B cell (primary cell): ENCODE measurements at regions not wholly inside any gene's neighbourhood (a gene's known extent, or its start where the extent isn't known, plus 50 kb on each side); places are given as distances from the start of the nearest gene placed in this dataset.

Experiments used
- ATAC-seq: fragments of 200-7000 bp; cut with Tn5 transposase; one replicate; pipeline ENCODE4 v1.10.0; 2021; ENCODE audit warnings: low read depth, mild to moderate bottlenecking, moderate number of reproducible peaks, moderate library complexity
- CTCF ChIA-PET: fragments of 350-600 bp; sonication (Branson Sonifier 250); formaldehyde crosslinking; loops from one replicate; lab custom pipeline; 2021; ENCODE audit warnings: antibody characterized with exemption, inconsistent platforms; lab: Charles Lee
- POLR2A ChIA-PET: fragments of 350-600 bp; sonication (Branson Sonifier 250); formaldehyde crosslinking; loops from one replicate; lab custom pipeline; 2021; ENCODE audit warnings: antibody characterized with exemption; lab: Charles Lee
- DNase-seq: peaks from one replicate; pipeline ENCODE4 v3.0.0; 2013
- H2AFZ ChIP-seq: 2 replicates; pipeline ENCODE4 v1.6.1; 2012; ENCODE audit warnings: mild to moderate bottlenecking, low read depth, low read length; ENCODE audit not compliant: insufficient read depth, poor library complexity, severe bottlenecking
- H3K27ac ChIP-seq, 2 donors: 1 replicate in 1 of 2; 2 replicates in 1 of 2; pipeline ENCODE4 v1.5.1; 2012 to 2013; ENCODE audit warnings: low read length in 2 of 2, mild to moderate bottlenecking in 2 of 2, moderate library complexity in 1 of 2
- H3K27me3 ChIP-seq, 4 experiments: fragments of 200-600 bp in 1 of 4; sonication (generic) in 1 of 4; replicated peaks in 1 of 4; 1 replicate in 2 of 4; 2 replicates in 2 of 4; pipeline versions ENCODE4 v1.6.1 to v1.7.0; 2013 to 2016; ENCODE audit warnings: low read length in 3 of 4, mild to moderate bottlenecking in 2 of 4, mixed read lengths in 1 of 4, moderate library complexity in 1 of 4; ENCODE audit not compliant: insufficient read depth in 4 of 4, control insufficient read depth in 3 of 4; ENCODE audit errors: control extremely low read depth in 1 of 4
- H3K36me3 ChIP-seq, 2 experiments: replicated peaks in 1 of 2; 1 replicate in 1 of 2; 2 replicates in 1 of 2; pipeline versions ENCODE4 v1.6.1 to v1.7.1; 2013; ENCODE audit warnings: low read length in 1 of 2; ENCODE audit not compliant: insufficient read depth in 2 of 2, control insufficient read depth in 1 of 2; ENCODE audit errors: control extremely low read depth in 1 of 2, extremely low read depth in 1 of 2
- H3K4me1 ChIP-seq, 2 donors: fragments of 200-600 bp in 1 of 2; sonication (generic) in 1 of 2; 1 replicate in 1 of 2; 2 replicates in 1 of 2; pipeline versions ENCODE4 v1.5.1 to v1.6.1; 2013 to 2017; ENCODE audit warnings: low read length in 2 of 2; ENCODE audit not compliant: control insufficient read depth in 2 of 2, insufficient read depth in 2 of 2
- H3K4me2 ChIP-seq: replicated peaks from 2 replicates; pipeline ENCODE3; 2012; ENCODE audit warnings: mild to moderate bottlenecking, low read depth, low read length; ENCODE audit not compliant: poor library complexity, severe bottlenecking
- H3K4me3 ChIP-seq, 5 experiments: fragments of 200-600 bp in 1 of 5; sonication (generic) in 1 of 5; 1 replicate in 3 of 5; 2 replicates in 2 of 5; pipeline versions ENCODE4 v1.5.1 to v1.7.0; 2011 to 2016; ENCODE audit warnings: low read length in 4 of 5, mild to moderate bottlenecking in 4 of 5, low read depth in 2 of 5, control low read depth in 1 of 5, moderate library complexity in 1 of 5; ENCODE audit not compliant: insufficient read depth in 1 of 5; ENCODE audit errors: control extremely low read depth in 1 of 5, extremely low read depth in 1 of 5
- H3K79me2 ChIP-seq: fragments of 200-600 bp; sonication (generic); one replicate; pipeline ENCODE4 v1.6.0; 2016; ENCODE audit warnings: low read length; ENCODE audit not compliant: control insufficient read depth, insufficient read depth
- H3K9ac ChIP-seq: fragments of 200-600 bp; sonication (generic); 2 replicates; pipeline ENCODE4 v1.6.1; 2017; ENCODE audit warnings: mild to moderate bottlenecking, low read length, moderate library complexity
- H3K9me3 ChIP-seq, 3 donors: one replicate each; pipeline versions ENCODE4 v1.6.1 to v1.7.1; 2013; ENCODE audit warnings: low read length in 2 of 3; ENCODE audit not compliant: control insufficient read depth in 2 of 3, insufficient read depth in 1 of 3; ENCODE audit errors: control extremely low read depth in 1 of 3
- H4K20me1 ChIP-seq: 2 replicates; pipeline ENCODE4 v1.6.0; 2012; ENCODE audit warnings: mild to moderate bottlenecking, low read length; ENCODE audit not compliant: insufficient read depth, control insufficient read depth, poor library complexity, severe bottlenecking
- H3K27ac Mint-ChIP-seq: one replicate; pipeline ENCODE4 v1.8.0; 2021; ENCODE audit warnings: mixed read lengths
- H3K27me3 Mint-ChIP-seq: one replicate; pipeline ENCODE4 v1.8.0; 2021; ENCODE audit warnings: mixed read lengths
- H3K4me1 Mint-ChIP-seq: one replicate; pipeline ENCODE4 v1.8.0; 2021; ENCODE audit warnings: mixed read lengths
- H3K4me3 Mint-ChIP-seq: one replicate; pipeline ENCODE4 v1.8.0; 2021; ENCODE audit warnings: mixed read lengths
- H3K9me3 Mint-ChIP-seq: one replicate; pipeline ENCODE4 v1.8.0; 2022; ENCODE audit warnings: mixed read lengths; ENCODE audit not compliant: insufficient read depth
- CTCF ChIP-seq: fragments of 200-600 bp; IDR thresholded peaks from one replicate; pipeline ENCODE4 v1.8.0; 2022; ENCODE audit warnings: antibody characterized with exemption, mild to moderate bottlenecking
- EZH2 ChIP-seq: IDR thresholded peaks from 2 replicates; pipeline ENCODE4 v1.6.1; 2012; ENCODE audit warnings: borderline replicate concordance, low read depth, mild to moderate bottlenecking, moderate library complexity, low read length; ENCODE audit not compliant: insufficient read depth, poor library complexity, severe bottlenecking
- WGBS: methylation state at CpG from one replicate; pipeline ENCODE4 v1.1.5; 2013; ENCODE audit warnings: missing lambda C conversion rate; ENCODE audit not compliant: insufficient coverage; 5-methylcytosine and 5-hydroxymethylcytosine counted together
- intact Hi-C: fragments of 100-400 bp; cut with micrococcal nuclease; formaldehyde crosslinking; loops from one replicate; pipeline ENCODE4 v1.10.0; 2022

DNA sequence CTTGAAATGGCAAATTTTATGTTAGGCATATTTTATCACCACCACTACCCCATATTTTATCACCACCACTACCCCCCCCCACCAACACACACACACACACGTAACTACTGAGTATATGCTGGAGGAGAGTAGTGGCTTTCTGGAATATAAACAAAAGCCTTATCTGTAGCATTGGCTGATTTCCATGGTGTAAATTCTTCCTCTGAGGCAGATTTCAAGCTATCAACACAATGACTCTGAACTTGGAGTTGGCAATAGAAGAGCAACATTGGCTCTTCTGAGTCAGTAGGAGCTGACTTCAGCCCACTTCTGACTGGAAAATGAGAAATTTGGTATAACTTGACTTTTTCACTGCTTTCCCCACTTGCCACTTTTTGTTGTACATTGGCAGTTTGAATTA, 143.0 kb downstream of the CAVIN4 start:
- ChIA-PET CTCF (no interaction called here), POLR2A (no interaction called here)
- H3K4me1 ChIP-seq, result no peaks in the 10 kb centered on the region
- H3K27ac ChIP-seq, result no peak overlapping the region
- H3K9ac ChIP-seq, result no peak overlapping the region
- no peaks in the 10 kb centered on the region for H3K79me2 ChIP-seq
- no peaks in the 10 kb centered on the region for H3K9me3 Mint-ChIP-seq
- H2AFZ ChIP-seq, result no peak overlapping the region
- intact Hi-C loops, result no loop called here
- WGBS, result no CpG with 5 or more reads among the region's 1 CpG
- TF ChIP-seq CTCF, result no peak
- no peak for TF ChIP-seq EZH2
- peaks cover 8% of the 10 kb centered on the region for H3K27me3 Mint-ChIP-seq
- H3K4me1 Mint-ChIP-seq, result no peaks in the 10 kb centered on the region
- H3K27ac Mint-ChIP-seq, result no peak overlapping the region
- no peak overlapping the region for H3K4me3 ChIP-seq
- H3K4me3 Mint-ChIP-seq, result no peak overlapping the region
- DNase-seq (no peak), ATAC-seq (no peak)
- H4K20me1 ChIP-seq, result no peaks in the 10 kb centered on the region
- no peaks in the 10 kb centered on the region for H3K9me3 ChIP-seq
- H3K36me3 ChIP-seq, result no peaks in the 10 kb centered on the region
- peaks cover 0 to 6% (median 0%) of the 10 kb centered on the region in 4 experiments for H3K27me3 ChIP-seq
- no peak overlapping the region for H3K4me2 ChIP-seq

GRCh38 chr9:100724886-100725285, 147.0 kb downstream of the CAVIN4 start:
- no peaks in the 10 kb centered on the region for H3K9me3 Mint-ChIP-seq

More at GRCh38 chr9:100724886-100725285, 147.0 kb downstream of the CAVIN4 start:
- no peak overlapping the region for H3K27ac ChIP-seq
- H3K27me3 ChIP-seq, result no peaks in the 10 kb centered on the region
- no peaks in the 10 kb centered on the region for H3K9me3 ChIP-seq
- intact Hi-C loops, result no loop called here
- ChIA-PET POLR2A (no interaction called here), CTCF (interaction anchor here (1.0 kb wide), 1 partner anchor 11 kb away, joined by 3 read pairs; no protein-coding TSS in a partner anchor)
- H3K27me3 Mint-ChIP-seq, result peaks cover 8% of the 10 kb centered on the region
- no peaks in the 10 kb centered on the region for H3K4me1 Mint-ChIP-seq
- H3K4me1 ChIP-seq, result no peaks in the 10 kb centered on the region
- TF ChIP-seq EZH2 (no peak), CTCF (no peak)
- no peak overlapping the region for H3K9ac ChIP-seq
- ATAC-seq (no peak), DNase-seq (no peak)
- no peak overlapping the region for H2AFZ ChIP-seq
- no peaks in the 10 kb centered on the region for H3K36me3 ChIP-seq
- no peak overlapping the region for H3K27ac Mint-ChIP-seq
- no peaks in the 10 kb centered on the region for H3K79me2 ChIP-seq
- H3K4me3 Mint-ChIP-seq, result no peak overlapping the region
- WGBS, result no CpG with 5 or more reads among the region's 5 CpGs
- no peaks in the 10 kb centered on the region for H4K20me1 ChIP-seq
- no peak overlapping the region for H3K4me2 ChIP-seq
- H3K4me3 ChIP-seq, result no peak overlapping the region
